SIG-M5 treated with dmso at 0.1 percent for 504 hours (cell line): ENCODE measurements at regions not wholly inside any gene's neighbourhood (a gene's known extent, or its start where the extent isn't known, plus 50 kb on each side); places are given as distances from the start of the nearest gene placed in this dataset.

Source experiments
- DNase-seq: peaks from one replicate; lab custom pipeline; 2025; ENCODE audit not compliant: unreplicated experiment; lab: John Stamatoyannopoulos, UW

- no peak for DNase-seq
These were observed 202.5 kb upstream of the CHRM2 start for GRCh38 chr7:136665878-136666509.

- no peak for DNase-seq
These were observed 203.9 kb upstream of the CHRM2 start for GRCh38 chr7:136664537-136664936.

- DNase-seq = no peak
These were observed 210.9 kb upstream of the CHRM2 start for GRCh38 chr7:136657482-136657921.

GRCh38 chr7:136656516-136656915, 211.9 kb upstream of the CHRM2 start:
- no peak for DNase-seq

GRCh38 chr7:136655414-136655813, 213.0 kb upstream of the CHRM2 start:
- no peak for DNase-seq

- DNase-seq = no peak
These were observed 214.0 kb upstream of the CHRM2 start for GRCh38 chr7:136654406-136654805.

- DNase-seq = no peak
These were observed 215.6 kb upstream of the CHRM2 start for GRCh38 chr7:136652635-136653370.

- DNase-seq = no peak
These were observed 227.5 kb upstream of the CHRM2 start for GRCh38 chr7:136640977-136641376.

GRCh38 chr7:136637813-136638212, 230.6 kb upstream of the CHRM2 start:
- DNase-seq = no peak

- no peak for DNase-seq
These were observed 232.7 kb upstream of the CHRM2 start for GRCh38 chr7:136635751-136636150.

GRCh38 chr7:136618818-136619217, 249.6 kb upstream of the CHRM2 start:
- DNase-seq = no peak

- no peak for DNase-seq
These were observed 251.3 kb upstream of the CHRM2 start for GRCh38 chr7:136617176-136617575.

GRCh38 chr7:136605532-136606329, 262.7 kb upstream of the CHRM2 start:
- no peak for DNase-seq

GRCh38 chr7:136601772-136602171, 266.7 kb upstream of the CHRM2 start:
- DNase-seq = no peak

GRCh38 chr7:136600475-136600874, 268.0 kb upstream of the CHRM2 start:
- DNase-seq = no peak

GRCh38 chr7:136594739-136595144, 273.7 kb upstream of the CHRM2 start:
- DNase-seq = no peak

- no peak for DNase-seq
These were observed 280.2 kb upstream of the CHRM2 start for GRCh38 chr7:136588216-136588615.

- DNase-seq = no peak
These were observed 282.3 kb upstream of the CHRM2 start for GRCh38 chr7:136585954-136586670.

- no peak for DNase-seq
These were observed 302.0 kb upstream of the CHRM2 start for GRCh38 chr7:136566491-136566890.

GRCh38 chr7:136555933-136556332, 312.5 kb upstream of the CHRM2 start:
- no peak for DNase-seq

- DNase-seq = no peak
These were observed 316.8 kb upstream of the CHRM2 start for GRCh38 chr7:136551618-136552017.
